ENCODE measurements at regions not wholly inside any gene's neighbourhood (a gene's known extent, or its start where the extent isn't known, plus 50 kb on each side); places are given as distances from the start of the nearest gene placed in this dataset.

DNA sequence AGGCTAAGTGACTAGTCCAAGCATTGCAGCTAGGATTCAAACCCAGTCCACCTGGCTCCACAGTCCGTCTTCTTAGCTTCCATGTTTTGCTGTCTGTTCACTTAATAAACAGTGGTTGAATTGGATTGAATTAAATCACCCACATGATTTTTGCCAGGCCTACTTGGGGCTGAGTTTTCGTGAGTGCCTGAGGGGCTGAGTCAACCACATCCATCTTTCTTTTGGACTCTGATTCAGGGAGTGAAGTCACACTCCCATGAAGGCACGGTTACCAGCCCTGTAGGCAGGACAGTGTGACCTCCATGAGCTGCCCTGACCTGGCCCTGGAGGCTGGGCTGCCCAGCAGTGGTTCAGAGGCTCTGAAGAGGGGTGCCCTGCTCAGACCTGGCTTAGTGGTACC, 123.7 kb downstream of the ACTL8 start:
- no peaks in the 10 kb centered on the region; a peak in 1 of 5 replicates for H3K9me3 Mint-ChIP-seq
- H2AFZ ChIP-seq (ENCODE audit: low read length): no peak overlapping the region
- no peak overlapping the region for H3K23ac ChIP-seq (ENCODE audit: insufficient read length, low read depth, low read length)
- H3K79me2 ChIP-seq (ENCODE audit: insufficient read depth, low read length): no peaks in the 10 kb centered on the region
- H3K4me1 ChIP-seq (ENCODE audit: insufficient read depth, low read length): no peaks in the 10 kb centered on the region
- no peak overlapping the region for H3K9ac ChIP-seq (ENCODE audit: extremely low read depth, insufficient read length, low read length)
- H3K4me2 ChIP-seq (ENCODE audit: insufficient read depth, insufficient read length, low read length): no peak overlapping the region
- no peak overlapping the region for H2AK5ac ChIP-seq (ENCODE audit: insufficient read length, low read length)
- H2BK15ac ChIP-seq (ENCODE audit: low read depth, low read length): no peak overlapping the region
- H4K5ac ChIP-seq (ENCODE audit: insufficient read length, low read depth, low read length): no peak overlapping the region
- peaks cover 15 to 24% of the 10 kb centered on the region in 2 experiments for H3K4me1 Mint-ChIP-seq
- H3K9me3 ChIP-seq (ENCODE audit: control insufficient read depth, low read depth, low read length): no peaks in the 10 kb centered on the region
- no CpG with 5 or more reads among the region's 3 CpGs for WGBS (ENCODE audit: extremely low coverage, insufficient read length, low lambda C conversion rate)
- H3K36me3 Mint-ChIP-seq (ENCODE audit: insufficient read depth in 1 of 3, low read depth in 3 of 3): peaks cover 0 to 4% (median 0%) of the 10 kb centered on the region in 3 experiments; a peak in 1 of 7 replicates
- H4K20me1 ChIP-seq (ENCODE audit: control insufficient read depth, insufficient read depth, insufficient read length): no peaks in the 10 kb centered on the region
- H2BK120ac ChIP-seq (ENCODE audit: low read depth, low read length, poor library complexity, severe bottlenecking): no peak overlapping the region
- no peaks in the 10 kb centered on the region for H3K23me2 ChIP-seq (ENCODE audit: insufficient read length, low read depth, low read length, poor library complexity, severe bottlenecking)
- H3K4ac ChIP-seq (ENCODE audit: low read depth, low read length): no peak overlapping the region
- no peaks in the 10 kb centered on the region for H3K79me1 ChIP-seq (ENCODE audit: insufficient read depth, low read depth, low read length, poor library complexity, severe bottlenecking)
- no peak overlapping the region for H3K27ac ChIP-seq (ENCODE audit: insufficient read length, low read depth, low read length)
- TF ChIP-seq, protein P1, sequence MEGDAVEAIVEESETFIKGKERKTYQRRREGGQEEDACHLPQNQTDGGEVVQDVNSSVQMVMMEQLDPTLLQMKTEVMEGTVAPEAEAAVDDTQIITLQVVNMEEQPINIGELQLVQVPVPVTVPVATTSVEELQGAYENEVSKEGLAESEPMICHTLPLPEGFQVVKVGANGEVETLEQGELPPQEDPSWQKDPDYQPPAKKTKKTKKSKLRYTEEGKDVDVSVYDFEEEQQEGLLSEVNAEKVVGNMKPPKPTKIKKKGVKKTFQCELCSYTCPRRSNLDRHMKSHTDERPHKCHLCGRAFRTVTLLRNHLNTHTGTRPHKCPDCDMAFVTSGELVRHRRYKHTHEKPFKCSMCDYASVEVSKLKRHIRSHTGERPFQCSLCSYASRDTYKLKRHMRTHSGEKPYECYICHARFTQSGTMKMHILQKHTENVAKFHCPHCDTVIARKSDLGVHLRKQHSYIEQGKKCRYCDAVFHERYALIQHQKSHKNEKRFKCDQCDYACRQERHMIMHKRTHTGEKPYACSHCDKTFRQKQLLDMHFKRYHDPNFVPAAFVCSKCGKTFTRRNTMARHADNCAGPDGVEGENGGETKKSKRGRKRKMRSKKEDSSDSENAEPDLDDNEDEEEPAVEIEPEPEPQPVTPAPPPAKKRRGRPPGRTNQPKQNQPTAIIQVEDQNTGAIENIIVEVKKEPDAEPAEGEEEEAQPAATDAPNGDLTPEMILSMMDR (conservative IDR thresholded peaks at IDR 0.05): no peak
- H3K27me3 Mint-ChIP-seq (ENCODE audit: low read depth): peaks cover 15% of the 10 kb centered on the region
- no peak overlapping the region for H3T11ph ChIP-seq (ENCODE audit: low read length)
- no peak overlapping the region for H3K4me3 Mint-ChIP-seq
- no peak overlapping the region for H2BK20ac ChIP-seq (ENCODE audit: low read depth, low read length, poor library complexity, severe bottlenecking)
- no peak overlapping the region for H4K91ac ChIP-seq (ENCODE audit: insufficient read length, low read depth, low read length)
- no peak overlapping the region for H3K56ac ChIP-seq (ENCODE audit: insufficient read length, low read depth, low read length)
- no peaks in the 10 kb centered on the region for H3K27me3 ChIP-seq (ENCODE audit: insufficient read depth, low read length)
- H3K27ac Mint-ChIP-seq: no peak overlapping the region
- no peak overlapping the region for H4K8ac ChIP-seq (replicated peaks; ENCODE audit: insufficient read length, low read depth, low read length)
- DNase-seq: no peak
- H2BK12ac ChIP-seq (ENCODE audit: insufficient read length, low read depth, low read length): no peak overlapping the region
- no peak overlapping the region for H3K14ac ChIP-seq (ENCODE audit: insufficient read depth, low read length)
- no peak overlapping the region for H2BK5ac ChIP-seq (ENCODE audit: insufficient read length, low read length)
- no peak overlapping the region for H3K18ac ChIP-seq (ENCODE audit: insufficient read length, low read depth, low read length)

All from H9 (cell line).